LNCaP clone FGC (cell line): ENCODE measurements at regions not wholly inside any gene's neighbourhood (a gene's known extent, or its start where the extent isn't known, plus 50 kb on each side); places are given as distances from the start of the nearest gene placed in this dataset.

Experiments
- DNase-seq: peaks from one replicate; pipeline ENCODE4 v3.0.0-alpha.2; 2011; ENCODE audit warnings: low read depth
- H3K4me3 ChIP-seq: 2 replicates; pipeline ENCODE4 v1.5.1; 2011; ENCODE audit warnings: mild to moderate bottlenecking, low read depth, low read length, control low read depth
- CTCF ChIP-seq: IDR thresholded peaks from 2 replicates; pipeline ENCODE4 v1.5.1; 2012; ENCODE audit warnings: mild to moderate bottlenecking; ENCODE audit not compliant: control insufficient read depth, insufficient read depth; ENCODE audit errors: extremely low read depth

- no peak overlapping the region for H3K4me3 ChIP-seq
- no peak for DNase-seq
- no peak for TF ChIP-seq CTCF
Measured at GRCh38 chr9:135422341-135422944, 57.1 kb upstream of the PPP1R26 start.

- no peak overlapping the region for H3K4me3 ChIP-seq
- no peak for TF ChIP-seq CTCF
Measured at GRCh38 chr9:135423725-135424124, 55.9 kb upstream of the PPP1R26 start.

More at GRCh38 chr9:135423725-135424124, 55.9 kb upstream of the PPP1R26 start:
- no peak for DNase-seq
